CD4-positive, alpha-beta T cell treated with Interleukin-21 for 1 hour (primary cell): ENCODE measurements at regions not wholly inside any gene's neighbourhood (a gene's known extent, or its start where the extent isn't known, plus 50 kb on each side); places are given as distances from the start of the nearest gene placed in this dataset.
"Not testable (repeated sequence)": the region's sequence is repeated elsewhere in the genome, so short reads cannot be mapped to it uniquely, and the experiment has no call there.

Experiments
- DNase-seq: peaks from one replicate; pipeline ENCODE4 v3.0.0-alpha.2; 2020

DNA sequence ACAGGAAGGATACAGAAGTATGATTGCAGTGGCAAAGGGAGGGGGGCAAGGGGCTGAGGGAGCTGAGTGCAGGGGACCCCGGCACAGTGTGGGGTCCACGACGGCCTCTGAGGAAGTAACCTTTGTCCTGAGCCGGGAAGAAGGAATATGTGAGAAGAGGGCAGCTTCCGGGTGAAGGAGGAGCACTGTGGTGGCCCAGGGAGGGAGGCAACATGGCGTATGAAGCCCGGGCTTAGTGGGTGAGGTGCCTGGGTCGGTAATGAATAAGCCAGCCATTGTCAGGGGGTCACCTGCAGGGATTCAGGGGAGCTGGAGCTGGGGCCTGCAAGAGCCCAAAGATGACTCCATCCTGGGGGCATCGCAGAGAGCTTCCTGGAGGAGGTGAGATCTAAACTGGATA, 200.4 kb downstream of the FOXD2 start:
- no peak for DNase-seq

DNA sequence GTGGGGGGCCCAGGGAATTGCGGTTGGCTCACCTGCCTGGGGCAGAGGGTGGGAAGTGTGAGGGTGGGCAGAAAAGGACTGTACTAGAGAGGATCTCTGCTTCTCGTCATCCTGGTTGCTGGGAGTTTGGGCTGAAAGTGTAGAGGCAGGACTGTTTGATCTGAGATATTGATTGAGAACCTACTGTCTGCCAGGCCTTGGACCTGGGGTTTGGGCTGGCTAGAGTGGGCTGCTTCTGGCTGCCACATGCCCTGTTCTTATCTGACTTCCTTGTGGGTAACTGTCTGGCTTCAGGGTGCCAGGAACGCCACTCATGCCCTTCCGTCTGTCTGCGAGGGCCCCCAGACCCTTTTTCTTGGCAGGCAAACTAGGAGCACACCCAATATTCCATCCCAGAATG, 200.9 kb downstream of the FOXD2 start:
- DNase-seq: no peak

DNA sequence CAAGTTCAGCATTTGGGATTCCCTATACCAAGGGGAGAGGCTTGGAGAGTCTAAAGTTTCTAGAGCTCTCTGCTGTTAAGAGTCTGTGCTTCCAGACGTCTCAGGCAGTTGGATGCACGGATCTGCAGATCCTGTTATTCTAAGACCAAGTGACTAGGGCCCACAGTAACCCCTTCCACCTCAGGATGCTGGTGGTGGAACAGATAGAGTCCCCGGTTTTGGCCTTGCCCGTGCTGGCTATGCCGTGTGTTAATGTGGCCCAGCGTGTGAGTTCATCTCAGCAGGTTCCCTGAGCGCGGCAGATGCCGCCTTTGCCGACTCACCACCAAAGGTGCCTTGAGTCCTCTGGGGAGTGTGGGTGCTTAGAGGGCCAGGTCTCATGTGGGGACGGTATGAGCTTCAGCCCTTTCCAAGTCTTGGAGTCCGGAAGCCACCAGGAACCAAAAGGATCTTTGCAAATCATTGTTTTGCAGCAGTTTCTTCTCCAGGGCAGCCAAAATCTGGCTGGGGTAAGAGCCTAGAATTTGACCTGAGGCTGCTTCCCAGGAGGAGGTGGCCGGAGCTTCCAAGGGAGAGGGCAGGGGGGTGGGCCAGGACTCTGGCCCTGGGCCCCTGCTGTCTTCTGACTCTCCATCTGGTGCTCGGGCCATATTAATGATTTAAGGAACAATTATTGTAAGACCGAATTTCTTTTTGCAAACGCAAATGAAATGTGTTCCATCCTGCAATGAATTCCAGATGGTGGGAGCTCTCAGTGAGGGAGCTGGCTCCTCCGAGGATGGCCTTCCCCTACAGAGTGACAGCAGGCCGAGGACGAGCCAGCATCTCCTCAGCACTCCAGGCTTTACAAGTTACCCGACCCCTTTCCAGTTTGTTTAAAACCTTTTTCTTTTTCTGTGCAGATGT, 205.7 kb downstream of the FOXD2 start:
- DNase-seq: no peak

DNA sequence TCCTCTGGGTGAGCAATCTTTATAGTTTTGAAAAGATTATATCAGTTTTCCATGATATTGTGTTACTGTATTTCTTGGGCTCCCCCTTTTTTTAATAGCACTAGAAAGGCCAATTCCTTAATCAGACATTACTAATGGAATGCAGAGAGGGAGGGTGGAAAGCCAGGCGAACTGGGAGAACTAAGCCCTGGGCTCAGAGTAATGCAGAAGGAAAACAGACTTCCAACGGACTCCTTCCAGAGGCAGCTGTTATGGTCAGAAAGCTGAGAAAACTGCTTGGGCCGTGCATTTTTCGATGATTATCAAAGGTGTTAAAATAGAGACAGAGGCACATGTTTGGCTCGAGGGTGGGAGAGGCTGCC, 206.3 kb downstream of the FOXD2 start:
- no peak for DNase-seq

DNA sequence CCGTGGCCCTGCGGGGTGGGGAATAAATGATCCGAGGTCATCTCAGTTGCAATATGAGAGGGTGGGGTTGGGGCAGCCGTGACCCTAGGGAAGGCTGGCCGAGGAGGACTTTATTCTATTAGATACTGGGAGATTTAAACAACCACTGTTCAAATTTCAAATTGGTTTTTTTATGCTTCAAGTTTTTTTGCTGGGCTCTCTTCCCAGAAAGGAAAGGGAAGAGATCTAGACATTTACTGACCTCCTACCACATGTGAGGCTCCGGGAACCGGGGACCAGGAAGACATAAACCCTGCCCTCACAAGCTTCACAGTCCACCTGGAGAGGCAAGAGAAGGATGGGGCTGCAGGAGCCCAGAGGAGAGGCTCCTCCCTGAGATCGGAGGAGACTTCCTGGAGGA, 207.3 kb downstream of the FOXD2 start:
- no peak for DNase-seq

DNA sequence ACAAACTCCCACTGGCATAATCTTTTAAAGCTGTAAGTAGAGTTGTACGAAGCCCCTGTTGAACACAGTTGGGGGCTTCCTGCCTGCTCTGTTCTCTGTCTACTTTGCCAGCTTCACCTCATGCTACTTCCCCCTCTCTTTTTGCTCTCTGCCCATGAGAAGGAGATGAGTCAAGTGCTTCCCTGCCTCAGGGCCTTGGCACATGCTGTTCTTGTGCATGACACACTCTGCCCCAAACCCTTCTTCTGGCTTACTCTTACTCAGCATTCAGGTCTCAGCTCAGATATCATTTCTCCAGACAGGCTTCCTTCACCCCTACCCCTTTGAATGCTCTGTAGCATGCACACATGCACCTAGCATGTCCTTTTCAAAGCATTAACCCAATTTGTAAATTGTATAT, 208.8 kb downstream of the FOXD2 start:
- no peak for DNase-seq

DNA sequence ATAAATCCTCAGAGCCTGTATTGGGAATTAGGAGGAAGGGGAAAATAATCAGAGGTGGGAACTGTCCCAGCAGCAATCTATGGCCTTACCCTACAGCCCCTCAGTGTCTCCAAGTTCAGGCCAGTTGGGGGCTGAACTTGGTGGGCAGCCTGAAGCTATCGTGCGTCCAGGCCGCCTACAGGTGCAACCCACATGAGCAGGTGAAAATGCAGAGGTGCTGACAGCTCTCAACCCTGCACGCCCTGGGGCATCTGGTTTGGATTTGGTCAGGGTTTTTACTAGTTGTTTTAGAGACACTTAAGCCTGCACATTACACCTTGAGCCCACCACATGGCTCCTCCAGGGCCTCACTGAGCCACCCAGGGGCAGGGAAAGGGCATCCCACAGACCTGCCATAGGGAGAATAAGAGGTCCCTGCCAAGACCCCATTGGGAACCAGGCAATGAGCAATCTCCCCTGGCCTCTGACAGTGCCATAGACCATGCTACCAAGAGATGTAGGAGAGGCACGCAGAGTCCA, 209.5 kb downstream of the FOXD2 start:
- DNase-seq: no peak

DNA sequence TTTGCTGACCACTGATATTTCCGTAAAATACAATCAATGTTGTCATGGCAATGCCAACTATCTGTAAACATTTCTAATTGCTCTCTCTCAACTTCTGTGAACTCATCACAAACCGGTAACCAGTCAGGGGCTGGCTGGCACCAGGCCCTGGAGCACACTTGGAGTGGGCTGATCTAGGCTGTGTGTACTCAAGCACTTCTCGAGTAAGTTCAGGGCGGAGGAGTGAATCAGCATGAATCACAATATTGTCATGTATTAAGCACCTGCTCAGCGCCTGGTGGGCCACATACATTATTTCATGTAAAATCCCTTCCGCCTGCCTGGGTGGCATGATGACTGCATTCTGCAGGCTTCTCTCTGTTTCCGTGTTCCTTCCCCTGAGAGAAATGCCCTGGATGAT, 212.4 kb downstream of the FOXD2 start:
- DNase-seq: no peak

DNA sequence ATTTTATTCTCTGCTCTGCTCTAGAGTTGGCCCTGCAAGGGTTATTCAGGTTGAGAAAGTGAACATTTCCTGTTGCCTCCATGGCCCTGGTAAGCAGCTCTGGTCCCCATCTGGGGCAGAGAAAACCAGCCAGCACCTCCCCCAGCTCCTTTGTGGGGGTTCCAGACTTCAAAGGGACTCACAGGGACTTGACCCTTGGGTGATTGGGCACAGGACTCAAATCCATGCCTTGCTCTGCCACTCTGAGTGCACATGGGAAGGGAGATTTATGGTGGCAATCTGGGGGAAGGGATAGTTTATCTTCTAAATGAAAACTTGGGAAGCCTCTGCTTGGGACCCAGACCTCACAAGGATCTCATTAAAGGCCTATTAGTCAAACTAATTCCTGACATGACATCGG, 212.8 kb downstream of the FOXD2 start:
- DNase-seq: no peak

DNA sequence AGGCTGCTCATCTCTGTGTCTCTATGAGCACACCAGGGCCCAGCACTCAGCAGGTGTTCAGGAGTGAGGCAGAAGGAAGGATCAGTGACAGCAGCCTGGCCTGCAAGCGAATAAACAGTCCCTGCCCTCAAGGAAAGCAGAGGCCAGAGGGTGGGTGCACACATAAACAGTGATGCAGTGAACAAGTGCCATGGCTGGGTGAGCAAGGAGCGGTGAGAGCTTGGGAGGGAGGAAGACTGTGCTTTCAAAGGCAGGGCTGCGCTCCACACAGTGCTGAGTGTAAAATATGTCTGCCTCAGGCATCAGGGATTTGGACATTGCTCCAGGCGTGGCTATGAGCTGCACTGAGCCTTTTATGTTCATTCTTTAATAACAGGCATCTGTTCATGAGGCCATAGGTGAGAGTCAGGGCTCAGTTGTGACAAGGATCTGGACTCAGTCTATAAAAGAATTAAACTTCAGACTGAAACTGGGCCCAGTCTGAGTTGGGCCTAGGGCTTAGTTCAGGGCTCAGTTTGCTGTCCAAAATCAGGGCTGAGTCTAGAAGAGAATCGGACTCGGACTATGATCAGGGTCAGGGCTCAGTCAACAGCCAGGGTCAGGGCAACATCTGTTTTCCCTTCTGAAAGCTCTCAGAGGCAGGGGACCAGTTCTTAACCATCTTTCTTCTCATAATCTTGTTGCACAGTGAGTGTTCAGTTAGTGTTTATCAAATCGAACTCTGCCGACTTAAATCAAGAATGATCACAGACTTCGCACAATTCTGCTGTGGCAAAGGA, 213.7 kb downstream of the FOXD2 start:
- no peak for DNase-seq

DNA sequence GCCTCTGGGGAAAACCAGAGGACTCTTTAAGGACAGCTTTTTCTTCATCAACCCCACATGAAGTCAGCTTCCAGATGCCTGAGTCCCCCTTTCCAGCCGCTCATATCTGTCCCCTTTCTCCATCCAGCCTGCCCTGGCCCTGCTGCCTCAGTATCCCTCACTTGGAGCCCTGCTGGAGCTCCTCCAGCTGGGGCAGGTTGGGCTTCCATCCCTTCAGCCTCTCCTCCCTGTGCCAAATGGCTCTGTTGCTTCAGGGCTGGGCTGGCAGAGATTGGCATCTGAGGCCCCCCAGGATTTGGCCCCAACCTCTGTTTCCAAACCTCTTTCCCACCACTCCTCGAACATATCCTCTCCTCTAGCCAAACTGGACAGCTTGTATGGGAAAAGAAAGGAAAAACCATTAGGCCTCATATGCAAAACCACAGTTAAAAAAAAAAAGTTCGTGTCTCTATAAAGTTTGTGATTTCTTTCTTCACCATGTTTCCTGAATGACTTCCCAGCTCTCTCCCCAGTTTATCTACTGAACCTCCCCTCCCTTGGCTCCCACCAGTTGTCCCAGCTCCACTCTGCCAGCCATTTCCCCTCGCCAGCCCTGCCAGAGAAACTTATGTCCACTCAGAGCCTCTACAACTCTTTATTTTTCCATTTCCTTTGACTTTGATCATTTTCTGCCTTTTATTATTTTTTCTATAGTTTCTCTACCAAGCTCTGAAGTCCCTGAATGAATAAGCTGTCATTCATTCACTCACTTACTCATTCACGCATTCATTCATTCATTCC, 217.9 kb downstream of the FOXD2 start:
- DNase-seq: no peak

DNA sequence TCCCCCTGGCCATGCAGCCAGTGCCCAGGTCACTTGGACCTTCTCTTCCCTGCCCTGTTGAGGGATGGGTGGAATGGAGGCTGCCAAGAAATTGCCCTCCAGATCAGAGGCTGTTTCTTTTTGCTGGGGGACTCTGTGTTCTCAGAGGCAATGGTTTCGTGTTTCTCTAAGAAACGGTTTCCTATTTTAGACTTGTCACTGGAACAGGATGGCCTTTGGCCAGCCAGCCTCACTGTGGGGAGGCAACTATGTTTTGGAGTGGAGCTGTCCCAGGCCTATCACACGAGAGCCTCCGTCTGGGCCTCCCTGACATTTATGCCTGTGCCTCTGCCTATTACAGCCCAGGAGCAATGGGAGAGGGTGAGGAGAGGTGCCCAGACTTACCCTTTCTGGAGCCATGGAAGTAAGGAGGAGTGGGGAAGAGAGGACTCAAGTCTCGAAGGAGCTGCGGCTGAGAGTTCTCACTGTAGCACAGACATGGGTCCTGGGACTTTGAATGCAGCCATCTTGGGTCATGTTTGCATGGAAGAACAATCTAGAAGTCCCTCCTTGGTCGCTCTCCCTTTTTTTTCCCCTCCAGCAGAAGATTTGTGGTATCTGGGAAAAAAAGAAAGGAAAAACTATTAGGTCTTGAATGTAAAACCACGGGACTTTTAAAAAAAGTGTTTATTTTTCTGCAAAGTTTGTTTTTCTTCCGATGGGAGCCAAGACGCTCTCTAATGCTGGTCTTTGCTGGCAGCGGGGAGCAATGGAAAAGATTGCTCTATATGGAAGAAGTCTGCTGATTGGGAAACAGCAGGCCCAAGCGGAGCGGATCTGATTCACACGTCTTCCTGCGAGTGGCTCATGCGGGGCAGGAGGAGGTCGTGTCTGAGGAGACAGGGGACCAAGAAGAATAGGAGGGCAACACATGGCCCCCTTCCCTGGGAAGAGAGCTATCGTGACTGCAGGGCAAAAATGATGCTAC, 219.2 kb downstream of the FOXD2 start:
- DNase-seq: no peak

DNA sequence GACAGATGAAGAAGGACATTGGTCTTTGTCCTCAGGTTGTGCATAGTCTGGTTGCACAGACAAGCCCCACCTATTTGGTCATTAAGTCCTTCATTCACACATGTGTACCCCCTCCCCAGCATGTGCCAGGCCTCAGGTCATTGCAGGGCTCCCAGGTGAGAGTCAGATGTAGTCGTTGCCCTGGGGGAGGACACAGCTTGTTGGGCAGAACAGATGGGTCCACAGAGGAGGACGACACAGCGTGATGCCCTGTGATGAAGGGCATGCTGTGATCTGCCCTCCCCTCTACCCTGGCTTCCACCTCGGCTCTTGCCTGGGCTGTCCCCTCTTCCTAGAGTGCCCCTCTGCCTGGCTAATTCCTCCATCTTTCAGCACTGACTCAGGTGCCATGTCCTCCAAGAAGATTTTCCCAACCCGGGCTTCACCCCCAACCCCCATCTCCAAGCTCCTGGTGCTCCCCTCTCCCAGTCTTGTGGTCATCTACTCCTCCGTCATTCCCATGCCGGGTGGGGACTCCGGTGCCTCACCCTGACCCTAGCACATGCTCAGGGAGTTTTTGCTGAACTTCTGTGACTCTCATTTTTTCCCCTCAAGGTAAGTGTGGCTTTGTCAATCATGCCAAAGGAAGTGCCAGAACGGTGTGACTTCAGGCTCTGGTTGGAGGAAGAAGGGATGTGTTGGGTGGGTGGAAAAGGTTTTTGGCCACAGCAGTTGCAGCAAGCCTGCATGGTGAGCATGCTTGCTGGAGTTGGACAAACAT, 220.5 kb downstream of the FOXD2 start:
- DNase-seq: no peak

DNA sequence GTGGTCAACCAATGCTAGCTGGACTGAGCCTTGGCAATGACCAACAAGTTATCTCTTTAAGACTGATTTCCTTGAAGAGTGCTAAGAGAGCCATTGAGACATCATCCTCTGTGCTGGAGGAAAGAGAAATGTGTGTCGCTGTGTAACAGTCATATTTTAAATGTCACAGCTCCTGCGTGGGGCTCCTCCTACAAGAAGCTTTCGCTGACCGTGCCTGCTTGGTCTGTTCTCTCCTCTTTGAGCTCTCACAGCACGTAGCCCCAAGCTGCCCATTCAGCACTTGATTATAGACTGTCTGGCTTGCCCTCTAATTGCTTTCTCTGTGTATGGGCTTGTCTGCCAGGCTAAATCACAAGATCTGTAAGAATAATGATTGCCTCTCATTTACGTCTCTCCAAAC, 221.3 kb downstream of the FOXD2 start:
- no peak for DNase-seq

DNA sequence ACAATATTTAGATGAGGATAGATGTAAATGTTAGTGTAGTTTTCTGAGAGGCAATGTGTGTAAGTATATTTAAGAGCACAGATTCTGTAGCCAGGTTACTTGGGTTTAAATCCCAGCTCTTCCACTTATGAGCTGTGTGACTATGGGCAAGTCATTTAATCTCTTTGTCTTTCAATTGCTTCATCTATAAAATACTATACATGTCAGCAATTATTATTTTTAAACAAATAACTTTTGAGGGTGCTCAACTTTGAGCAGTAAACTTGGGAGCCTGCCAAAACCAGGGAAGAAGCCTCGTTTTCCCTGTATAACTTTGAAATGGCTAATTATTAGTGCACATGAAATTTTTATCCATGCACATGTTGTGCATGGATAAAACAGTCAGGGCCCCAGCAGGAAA, 222.8 kb downstream of the FOXD2 start:
- DNase-seq: no peak

DNA sequence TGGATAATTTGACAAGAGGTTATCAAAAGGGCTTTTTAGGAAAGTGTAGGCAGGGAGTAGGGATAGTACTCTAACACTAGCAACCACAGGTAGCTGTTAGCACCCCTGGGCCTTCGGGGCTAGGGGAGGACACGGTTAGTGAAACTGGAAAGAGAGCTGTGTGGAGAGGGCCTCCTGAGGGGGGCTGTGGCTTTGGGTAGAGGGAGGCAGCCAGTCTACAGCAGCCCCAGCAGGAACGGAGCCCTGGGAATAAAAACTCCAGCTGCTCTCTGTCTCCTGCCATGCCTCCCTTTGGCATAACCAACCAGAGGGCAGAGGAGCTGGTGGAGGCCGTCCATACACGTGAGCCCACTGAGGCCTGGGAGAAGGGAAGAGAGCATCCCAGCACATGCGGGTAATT, 223.2 kb downstream of the FOXD2 start:
- no peak for DNase-seq

DNA sequence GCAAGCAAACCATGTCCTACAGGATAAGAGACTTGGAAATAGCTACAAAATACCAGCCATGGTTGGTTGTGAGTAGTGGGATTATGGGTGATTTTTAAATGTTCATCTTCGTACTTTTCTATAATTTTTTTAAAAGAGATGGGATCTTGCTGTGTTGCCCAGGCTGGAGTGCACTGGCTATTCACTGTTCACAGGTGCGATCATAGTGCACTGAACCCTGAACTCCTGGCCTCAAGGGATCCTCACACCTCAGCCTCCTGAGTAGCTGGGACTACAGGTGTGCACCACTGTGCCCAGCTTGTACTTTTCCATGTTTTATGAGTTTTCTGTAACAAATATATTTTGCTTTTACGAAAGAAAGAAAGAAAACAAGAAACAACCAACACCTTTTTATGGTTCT, 224.2 kb downstream of the FOXD2 start:
- no peak for DNase-seq

DNA sequence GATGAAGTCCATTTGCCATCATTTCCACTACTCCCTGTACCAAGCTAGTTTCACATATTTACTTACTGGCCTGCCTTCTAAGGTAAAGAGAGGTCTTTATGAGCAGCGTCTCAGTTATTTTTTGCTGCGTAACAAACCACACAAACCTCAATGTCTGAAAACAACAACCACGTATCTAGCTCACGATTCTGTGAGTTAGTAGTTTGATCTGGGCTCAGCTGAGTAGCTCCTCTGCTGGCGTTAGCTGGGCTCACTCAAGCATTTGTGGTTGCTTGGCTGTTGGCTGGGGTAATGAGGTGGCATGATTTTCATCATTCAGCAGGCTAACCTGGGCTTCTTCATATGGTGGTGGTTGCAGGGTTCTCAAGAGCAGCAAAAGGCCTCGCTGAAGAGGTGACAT, 225.4 kb downstream of the FOXD2 start:
- DNase-seq: no peak

DNA sequence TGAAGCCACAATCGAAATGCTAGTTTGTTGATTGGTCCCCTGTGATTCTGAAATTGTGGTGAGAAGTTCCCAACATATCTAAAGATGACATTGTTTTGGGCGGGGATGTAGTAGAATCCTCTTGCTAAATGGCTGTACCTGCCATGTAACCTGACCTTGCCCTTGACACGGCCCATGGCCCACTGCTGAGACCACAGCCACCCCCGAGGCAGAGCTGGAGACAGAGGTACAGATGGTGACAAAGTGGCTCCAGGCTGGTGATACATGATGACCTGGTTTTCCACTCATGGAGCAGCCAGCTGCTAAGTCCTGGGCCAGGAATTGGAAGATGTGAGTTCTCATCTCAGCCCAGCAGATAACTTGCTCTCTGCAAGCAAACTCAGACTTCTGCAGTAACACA, 226.5 kb downstream of the FOXD2 start:
- no peak for DNase-seq

DNA sequence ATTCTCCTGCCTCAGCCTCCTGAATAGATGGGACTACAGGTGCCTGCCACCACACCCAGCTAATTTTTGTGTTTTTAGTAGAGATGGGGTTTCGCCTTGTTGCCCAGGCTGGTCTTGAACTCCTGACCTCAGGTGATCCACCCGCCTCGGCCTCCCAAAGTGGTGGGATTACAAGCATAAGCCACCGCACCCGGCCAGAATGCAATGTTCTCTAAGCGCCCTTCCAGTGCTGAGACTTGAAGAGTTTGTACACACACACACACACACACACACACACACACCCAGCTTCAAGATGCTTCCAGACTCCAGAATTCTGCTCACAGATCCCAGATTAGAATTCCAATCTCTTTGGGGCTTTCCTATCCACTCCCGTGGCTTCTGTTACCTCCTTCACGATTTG, 227.1 kb downstream of the FOXD2 start:
- not testable (repeated sequence) for DNase-seq

DNA sequence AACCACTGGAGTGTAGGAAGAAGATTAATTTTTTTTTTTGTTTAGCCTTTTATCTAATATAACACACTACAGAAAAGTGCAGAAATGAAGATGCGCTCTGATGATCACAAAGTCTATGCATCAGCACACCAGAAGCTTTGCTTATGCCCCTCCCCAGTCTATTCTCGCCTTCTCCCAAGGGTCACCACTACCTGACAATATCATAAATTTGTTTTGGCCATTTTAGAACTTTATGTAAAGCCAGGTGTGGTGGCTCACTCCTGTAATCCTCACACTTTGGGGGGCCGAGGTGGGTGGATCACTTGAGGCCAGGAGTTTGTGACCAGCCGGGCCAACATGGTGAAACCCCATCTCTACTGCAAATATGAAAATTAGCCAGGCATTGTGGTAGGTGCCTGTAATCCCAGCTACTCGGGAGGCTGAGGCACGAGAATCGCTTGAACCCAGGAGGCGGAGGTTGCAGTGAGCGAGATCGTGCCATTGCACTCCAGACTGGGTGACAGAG, 231.3 kb downstream of the FOXD2 start:
- DNase-seq: no peak
